ENCODE measurements at regions not wholly inside any gene's neighbourhood (a gene's known extent, or its start where the extent isn't known, plus 50 kb on each side); places are given as distances from the start of the nearest gene placed in this dataset.

- TF ChIP-seq, protein P1, sequence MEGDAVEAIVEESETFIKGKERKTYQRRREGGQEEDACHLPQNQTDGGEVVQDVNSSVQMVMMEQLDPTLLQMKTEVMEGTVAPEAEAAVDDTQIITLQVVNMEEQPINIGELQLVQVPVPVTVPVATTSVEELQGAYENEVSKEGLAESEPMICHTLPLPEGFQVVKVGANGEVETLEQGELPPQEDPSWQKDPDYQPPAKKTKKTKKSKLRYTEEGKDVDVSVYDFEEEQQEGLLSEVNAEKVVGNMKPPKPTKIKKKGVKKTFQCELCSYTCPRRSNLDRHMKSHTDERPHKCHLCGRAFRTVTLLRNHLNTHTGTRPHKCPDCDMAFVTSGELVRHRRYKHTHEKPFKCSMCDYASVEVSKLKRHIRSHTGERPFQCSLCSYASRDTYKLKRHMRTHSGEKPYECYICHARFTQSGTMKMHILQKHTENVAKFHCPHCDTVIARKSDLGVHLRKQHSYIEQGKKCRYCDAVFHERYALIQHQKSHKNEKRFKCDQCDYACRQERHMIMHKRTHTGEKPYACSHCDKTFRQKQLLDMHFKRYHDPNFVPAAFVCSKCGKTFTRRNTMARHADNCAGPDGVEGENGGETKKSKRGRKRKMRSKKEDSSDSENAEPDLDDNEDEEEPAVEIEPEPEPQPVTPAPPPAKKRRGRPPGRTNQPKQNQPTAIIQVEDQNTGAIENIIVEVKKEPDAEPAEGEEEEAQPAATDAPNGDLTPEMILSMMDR (IDR thresholded peaks at IDR 0.05): no peak
These were observed 86.6 kb upstream of the NEO1 start for GRCh38 chr15:72965671-72966070.

- TF ChIP-seq, protein P1 (IDR thresholded peaks at IDR 0.05): no peak
These were observed 87.7 kb upstream of the NEO1 start for GRCh38 chr15:72964542-72964941.

GRCh38 chr15:72964135-72964534, 88.1 kb upstream of the NEO1 start:
- TF ChIP-seq, protein P1 (IDR thresholded peaks at IDR 0.05): no peak

GRCh38 chr15:72962054-72962702, 90.1 kb upstream of the NEO1 start:
- TF ChIP-seq, protein P1 (IDR thresholded peaks at IDR 0.05): no peak

GRCh38 chr15:72961346-72961745, 90.9 kb upstream of the NEO1 start:
- TF ChIP-seq, protein P1 (IDR thresholded peaks at IDR 0.05): no peak

GRCh38 chr15:72958634-72959033, 93.6 kb upstream of the NEO1 start:
- TF ChIP-seq, protein P1 (IDR thresholded peaks at IDR 0.05): no peak

- TF ChIP-seq, protein P1 (IDR thresholded peaks at IDR 0.05): no peak
These were observed 99.0 kb upstream of the NEO1 start for GRCh38 chr15:72953306-72953705.

- TF ChIP-seq, protein P1 (IDR thresholded peaks at IDR 0.05): no peak
These were observed 100.1 kb upstream of the NEO1 start for GRCh38 chr15:72952151-72952550.
